NCI-H345 treated with DMSO at 0.1 percent for 48 hours (cell line): ENCODE measurements at regions not wholly inside any gene's neighbourhood (a gene's known extent, or its start where the extent isn't known, plus 50 kb on each side); places are given as distances from the start of the nearest gene placed in this dataset.
A peak's percentile ranks its signal among the peaks of the same experiment; 100 is the strongest.

Source experiments
- DNase-seq: peaks from one replicate; lab custom pipeline; 2025; ENCODE audit not compliant: unreplicated experiment; lab: John Stamatoyannopoulos, UW

- no peak for DNase-seq
Measured at GRCh38 chr6:94124333-94124732, 705.0 kb upstream of the EPHA7 start.

- DNase-seq: no peak
Measured at GRCh38 chr6:94121094-94121493, 701.7 kb upstream of the EPHA7 start.

- no peak for DNase-seq
Measured at GRCh38 chr6:94099072-94099471, 679.7 kb upstream of the EPHA7 start.

- DNase-seq: no peak
Measured at GRCh38 chr6:94095961-94096360, 676.6 kb upstream of the EPHA7 start.

GRCh38 chr6:94089941-94090340 is 670.6 kb upstream of the EPHA7 start:
- no peak for DNase-seq

- no peak for DNase-seq
Measured at GRCh38 chr6:94088870-94089269, 669.5 kb upstream of the EPHA7 start.

GRCh38 chr6:94074764-94075163 is 655.4 kb upstream of the EPHA7 start:
- DNase-seq: no peak

- no peak for DNase-seq
Measured at GRCh38 chr6:94071835-94072234, 652.5 kb upstream of the EPHA7 start.

GRCh38 chr6:94065707-94066337 is 646.5 kb upstream of the EPHA7 start:
- DNase-seq: no peak

- no peak for DNase-seq
Measured at GRCh38 chr6:94052749-94053148, 633.4 kb upstream of the EPHA7 start.

GRCh38 chr6:94050515-94050914 is 631.2 kb upstream of the EPHA7 start:
- DNase-seq: no peak

- DNase-seq: no peak
Measured at GRCh38 chr6:94049001-94049400, 629.6 kb upstream of the EPHA7 start.

GRCh38 chr6:94045099-94045829 is 625.9 kb upstream of the EPHA7 start:
- DNase-seq: peak; percentile 73

- DNase-seq: no peak
Measured at GRCh38 chr6:94041945-94042709, 622.8 kb upstream of the EPHA7 start.

- DNase-seq: no peak
Measured at GRCh38 chr6:94036024-94036423, 616.7 kb upstream of the EPHA7 start.

- no peak for DNase-seq
Measured at GRCh38 chr6:94027374-94027773, 608.0 kb upstream of the EPHA7 start.

GRCh38 chr6:94026575-94026974 is 607.2 kb upstream of the EPHA7 start:
- DNase-seq: no peak

GRCh38 chr6:94005835-94006234 is 586.5 kb upstream of the EPHA7 start:
- no peak for DNase-seq

- DNase-seq: no peak
Measured at GRCh38 chr6:93992976-93993375, 573.6 kb upstream of the EPHA7 start.

GRCh38 chr6:93989630-93990029 is 570.3 kb upstream of the EPHA7 start:
- DNase-seq: no peak

GRCh38 chr6:93985953-93986352 is 566.6 kb upstream of the EPHA7 start:
- DNase-seq: no peak

GRCh38 chr6:93975159-93975558 is 555.8 kb upstream of the EPHA7 start:
- no peak for DNase-seq
